Body of pancreas (tissue), 4 donors: ENCODE measurements at regions not wholly inside any gene's neighbourhood (a gene's known extent, or its start where the extent isn't known, plus 50 kb on each side); places are given as distances from the start of the nearest gene placed in this dataset.

Experiments used
- ATAC-seq: fragments of 150-250 bp; one replicate; pipeline ENCODE4 v1.9.1; 2016
- DNase-seq, 4 donors: peaks; one replicate each; pipeline ENCODE4 v3.0.0-alpha.2; 2019
- H3K27ac ChIP-seq, 4 donors: fragments of 200-600 bp; sonication (generic); 1 replicate in 3 of 4; 2 replicates in 1 of 4; pipeline versions ENCODE4 v1.5.1 to v1.6.1; 2016 to 2019; ENCODE audit warnings: mild to moderate bottlenecking in 1 of 4, mixed read lengths in 1 of 4, moderate library complexity in 1 of 4
- H3K27me3 ChIP-seq, 2 donors: fragments of 200-600 bp; sonication (generic); one replicate each; pipeline ENCODE4 v1.6.0; 2016; ENCODE audit warnings: mild to moderate bottlenecking in 1 of 2
- H3K36me3 ChIP-seq, 2 donors: fragments of 200-600 bp; sonication (generic); replicated peaks in 1 of 2; 2 replicates each; pipeline ENCODE4 v1.5.1; 2016; ENCODE audit warnings: low read depth in 2 of 2; ENCODE audit not compliant: insufficient read depth in 1 of 2
- H3K4me1 ChIP-seq: fragments of 200-600 bp; sonication (generic); one replicate; pipeline ENCODE4 v1.6.0; 2016
- H3K4me3 ChIP-seq, 2 donors: fragments of 200-600 bp; sonication (generic); 1 replicate in 1 of 2; 2 replicates in 1 of 2; pipeline ENCODE4 v1.5.1; 2016 to 2019
- H3K9me3 ChIP-seq, 3 donors: fragments of 200-600 bp; sonication (generic); 1 replicate in 2 of 3; 2 replicates in 1 of 3; pipeline ENCODE4 v1.5.1; 2016
- POLR2A ChIP-seq, 3 donors: fragments of 450-650 bp; IDR thresholded peaks; one replicate each; pipeline ENCODE4 v1.6.1; 2016; ENCODE audit warnings: antibody characterized with exemption in 3 of 3, mild to moderate bottlenecking in 2 of 3
- WGBS, 2 donors: methylation state at CpG; one replicate each; pipeline ENCODE4 v1.1.5; 2017; 5-methylcytosine and 5-hydroxymethylcytosine counted together
- intact Hi-C: fragments of 100-400 bp; cut with DNase I; formaldehyde crosslinking; loops from one replicate; pipeline ENCODE4 v1.15.1; 2023
- TF ChIP-seq, protein P1 (sequence below), 7 experiments: fragments of 450-650 bp in 4 of 7; fragments of 200-600 bp in 3 of 7; sonication (generic) in 3 of 7; IDR thresholded peaks; one replicate each; pipeline ENCODE4 v1.5.1; 2016 to 2019; ENCODE audit warnings: antibody characterized with exemption in 7 of 7

GRCh38 chr4:160129439-160129838 is 1026.6 kb downstream of the RAPGEF2 start:
- Histone ChIP-seq H3K9me3 (no peaks in the 10 kb centered on the region), H3K4me1 (no peaks in the 10 kb centered on the region), H3K27me3 (no peaks in the 10 kb centered on the region), H3K27ac (no peak overlapping the region), H3K36me3 (no peaks in the 10 kb centered on the region), H3K4me3 (no peak overlapping the region)
- WGBS, 2 donors = 67 to 70% methylated on average over 2 of the region's 2 CpGs
- no peak for DNase-seq
- TF ChIP-seq, protein P1, sequence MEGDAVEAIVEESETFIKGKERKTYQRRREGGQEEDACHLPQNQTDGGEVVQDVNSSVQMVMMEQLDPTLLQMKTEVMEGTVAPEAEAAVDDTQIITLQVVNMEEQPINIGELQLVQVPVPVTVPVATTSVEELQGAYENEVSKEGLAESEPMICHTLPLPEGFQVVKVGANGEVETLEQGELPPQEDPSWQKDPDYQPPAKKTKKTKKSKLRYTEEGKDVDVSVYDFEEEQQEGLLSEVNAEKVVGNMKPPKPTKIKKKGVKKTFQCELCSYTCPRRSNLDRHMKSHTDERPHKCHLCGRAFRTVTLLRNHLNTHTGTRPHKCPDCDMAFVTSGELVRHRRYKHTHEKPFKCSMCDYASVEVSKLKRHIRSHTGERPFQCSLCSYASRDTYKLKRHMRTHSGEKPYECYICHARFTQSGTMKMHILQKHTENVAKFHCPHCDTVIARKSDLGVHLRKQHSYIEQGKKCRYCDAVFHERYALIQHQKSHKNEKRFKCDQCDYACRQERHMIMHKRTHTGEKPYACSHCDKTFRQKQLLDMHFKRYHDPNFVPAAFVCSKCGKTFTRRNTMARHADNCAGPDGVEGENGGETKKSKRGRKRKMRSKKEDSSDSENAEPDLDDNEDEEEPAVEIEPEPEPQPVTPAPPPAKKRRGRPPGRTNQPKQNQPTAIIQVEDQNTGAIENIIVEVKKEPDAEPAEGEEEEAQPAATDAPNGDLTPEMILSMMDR (IDR thresholded peaks at IDR 0.05) = no peak
- no peak for TF ChIP-seq POLR2A (IDR thresholded peaks at IDR 0.05)
- intact Hi-C loops = no loop called here
- no peak for ATAC-seq

DNA sequence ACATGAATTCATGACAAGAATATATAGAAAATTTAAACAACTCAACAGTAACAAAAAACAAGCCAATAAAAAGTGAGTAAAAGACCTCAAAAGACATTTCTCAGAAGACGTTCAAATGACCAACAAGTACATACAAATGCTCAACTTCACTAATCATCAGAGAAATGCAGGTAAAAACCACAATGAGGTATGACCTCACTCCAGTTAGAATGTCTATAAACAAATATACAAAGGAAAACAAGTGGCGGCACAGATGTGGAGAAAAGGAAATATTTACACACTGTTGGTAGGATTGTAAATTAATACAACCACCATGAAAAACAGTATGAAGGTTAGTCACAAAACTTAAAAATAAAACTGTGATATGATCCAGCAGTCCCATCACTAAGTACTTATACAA is 1033.1 kb downstream of the RAPGEF2 start:
- H3K36me3 ChIP-seq = no peaks in the 10 kb centered on the region
- no peaks in the 10 kb centered on the region for H3K4me1 ChIP-seq
- H3K9me3 ChIP-seq = no peaks in the 10 kb centered on the region
- WGBS, 2 donors = 69 to 83% methylated on average over 2 of the region's 2 CpGs
- intact Hi-C loops = no loop called here
- H3K27me3 ChIP-seq = no peaks in the 10 kb centered on the region
- H3K4me3 ChIP-seq = no peak overlapping the region
- no peak overlapping the region for H3K27ac ChIP-seq
- no peak for TF ChIP-seq POLR2A (IDR thresholded peaks at IDR 0.05)
- TF ChIP-seq, protein P1 (IDR thresholded peaks at IDR 0.05) = no peak
- ATAC-seq = no peak
- no peak for DNase-seq

DNA sequence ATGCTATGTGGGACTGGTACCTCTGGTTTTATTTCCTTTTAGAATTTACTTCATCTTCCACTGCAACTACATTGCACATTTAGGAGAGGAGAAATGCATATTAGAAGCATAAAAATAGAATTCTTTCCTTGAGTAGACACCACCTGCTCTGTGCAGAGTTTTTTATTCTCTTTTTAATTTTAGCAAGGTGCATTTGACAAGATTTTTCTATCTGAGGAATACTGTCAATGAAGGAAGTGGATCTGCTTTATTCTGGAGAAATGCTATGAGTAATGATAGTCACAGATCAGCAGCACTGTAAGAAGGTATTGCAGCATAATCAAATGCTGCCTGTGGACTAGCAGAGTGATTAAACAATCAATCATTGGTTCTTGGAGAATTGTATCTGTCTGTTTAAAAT is 1038.3 kb downstream of the RAPGEF2 start:
- Histone ChIP-seq H3K9me3 (no peaks in the 10 kb centered on the region), H3K27me3 (no peaks in the 10 kb centered on the region), H3K4me1 (no peaks in the 10 kb centered on the region), H3K27ac (no peak overlapping the region), H3K36me3 (no peaks in the 10 kb centered on the region), H3K4me3 (no peak overlapping the region)
- TF ChIP-seq, protein P1 (IDR thresholded peaks at IDR 0.05) = no peak
- intact Hi-C loops = no loop called here
- no peak for ATAC-seq
- DNase-seq = no peak

DNA sequence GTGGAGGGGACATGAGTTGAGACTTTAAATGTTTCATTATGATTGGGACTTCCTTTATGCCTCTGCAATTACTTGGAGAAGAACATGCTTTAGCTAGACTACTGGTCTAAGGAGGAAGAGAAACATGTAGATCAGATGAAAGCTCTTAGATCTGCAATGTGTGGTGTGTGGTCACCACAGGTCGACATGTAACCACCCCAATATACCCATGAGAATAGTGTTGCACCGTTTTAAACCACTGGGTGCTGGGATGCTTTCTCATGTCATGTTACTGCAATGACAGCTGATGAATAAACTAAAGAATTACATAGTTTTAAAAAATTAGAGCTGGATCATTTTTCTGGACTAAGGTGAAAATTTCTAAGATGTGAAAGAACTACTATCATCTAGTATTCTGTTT is 1039.7 kb downstream of the RAPGEF2 start:
- no peak overlapping the region for H3K4me3 ChIP-seq
- no peaks in the 10 kb centered on the region for H3K9me3 ChIP-seq
- ATAC-seq (no peak), DNase-seq (no peak)
- H3K27me3 ChIP-seq = no peaks in the 10 kb centered on the region
- intact Hi-C loops = no loop called here
- TF ChIP-seq POLR2A (IDR thresholded peaks at IDR 0.05) = no peak
- TF ChIP-seq, protein P1 (IDR thresholded peaks at IDR 0.05) = no peak
- no peaks in the 10 kb centered on the region for H3K4me1 ChIP-seq
- no peak overlapping the region for H3K27ac ChIP-seq
- WGBS, 2 donors = 78 to 83% methylated on average over 2 of the region's 2 CpGs
- no peaks in the 10 kb centered on the region for H3K36me3 ChIP-seq

DNA sequence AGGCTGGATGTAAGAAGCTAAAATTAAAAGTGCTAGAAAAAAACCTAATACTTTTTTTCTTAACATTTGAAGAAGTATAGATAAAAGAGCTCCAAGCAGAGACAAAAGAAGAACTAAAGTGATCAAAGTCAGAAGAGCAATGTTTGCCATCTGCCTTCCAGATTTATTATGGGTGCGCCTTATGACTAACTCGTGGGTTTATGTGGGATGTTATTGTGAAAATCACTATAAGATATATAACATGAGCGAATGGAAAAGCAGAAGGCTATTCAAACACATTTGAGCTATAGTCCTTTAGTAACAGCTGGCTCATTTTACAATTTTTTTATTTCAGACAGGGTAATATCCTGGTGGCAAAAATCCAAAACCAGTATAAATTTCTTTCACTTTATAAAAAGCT is 1040.7 kb downstream of the RAPGEF2 start:
- DNase-seq = no peak
- Histone ChIP-seq H3K4me3 (no peak overlapping the region), H3K9me3 (no peaks in the 10 kb centered on the region), H3K27me3 (no peaks in the 10 kb centered on the region), H3K27ac (no peak overlapping the region), H3K4me1 (no peaks in the 10 kb centered on the region), H3K36me3 (no peaks in the 10 kb centered on the region)
- ATAC-seq = no peak
- 70 to 87% methylated on average over 3 of the region's 3 CpGs for WGBS, 2 donors
- intact Hi-C loops = no loop called here
- TF ChIP-seq, protein P1 (IDR thresholded peaks at IDR 0.05) = no peak
- TF ChIP-seq POLR2A (IDR thresholded peaks at IDR 0.05) = no peak
